ENCODE measurements at regions not wholly inside any gene's neighbourhood (a gene's known extent, or its start where the extent isn't known, plus 50 kb on each side); places are given as distances from the start of the nearest gene placed in this dataset.
A peak's percentile ranks its signal among the peaks of the same experiment; 100 is the strongest.

- Mint-ChIP-seq H3K9me3 (ENCODE audit: unreplicated experiment) (no peaks in the 10 kb centered on the region), H3K4me3 (ENCODE audit: unreplicated experiment) (no peak overlapping the region), H3K36me3 (ENCODE audit: unreplicated experiment) (no peaks in the 10 kb centered on the region), H3K4me1 (ENCODE audit: low read depth, unreplicated experiment) (peaks cover 3% of the 10 kb centered on the region), H3K27ac (ENCODE audit: unreplicated experiment) (no peak overlapping the region), H3K27me3 (ENCODE audit: unreplicated experiment) (no peaks in the 10 kb centered on the region)
- no peak for TF ChIP-seq CTCF (IDR thresholded peaks at IDR 0.05; ENCODE audit: partially characterized antibody, unreplicated experiment)
- no peak for DNase-seq
Observed at GRCh38 chr9:71557310-71557709, 211.0 kb downstream of the CEMIP2 start.

- TF ChIP-seq CTCF (IDR thresholded peaks at IDR 0.05; ENCODE audit: partially characterized antibody, unreplicated experiment), result no peak
- peaks cover 2% of the 10 kb centered on the region for H3K27me3 Mint-ChIP-seq (ENCODE audit: unreplicated experiment)
- H3K4me3 Mint-ChIP-seq (ENCODE audit: unreplicated experiment), result no peak overlapping the region
- peaks cover 6% of the 10 kb centered on the region for H3K4me1 Mint-ChIP-seq (ENCODE audit: low read depth, unreplicated experiment)
- H3K36me3 Mint-ChIP-seq (ENCODE audit: unreplicated experiment), result no peaks in the 10 kb centered on the region
- no peaks in the 10 kb centered on the region for H3K9me3 Mint-ChIP-seq (ENCODE audit: unreplicated experiment)
- DNase-seq, result peak; percentile 25
- no peak overlapping the region for H3K27ac Mint-ChIP-seq (ENCODE audit: unreplicated experiment)
Observed at GRCh38 chr9:71552480-71552879, 215.8 kb downstream of the CEMIP2 start.

- H3K27me3 Mint-ChIP-seq (ENCODE audit: unreplicated experiment), result peaks cover 2% of the 10 kb centered on the region
- H3K36me3 Mint-ChIP-seq (ENCODE audit: unreplicated experiment), result no peaks in the 10 kb centered on the region
- TF ChIP-seq CTCF (IDR thresholded peaks at IDR 0.05; ENCODE audit: partially characterized antibody, unreplicated experiment), result no peak
- no peak for DNase-seq
- H3K9me3 Mint-ChIP-seq (ENCODE audit: unreplicated experiment), result no peaks in the 10 kb centered on the region
- no peak overlapping the region for H3K4me3 Mint-ChIP-seq (ENCODE audit: unreplicated experiment)
- peaks cover 6% of the 10 kb centered on the region for H3K4me1 Mint-ChIP-seq (ENCODE audit: low read depth, unreplicated experiment)
- no peak overlapping the region for H3K27ac Mint-ChIP-seq (ENCODE audit: unreplicated experiment)
Observed at GRCh38 chr9:71549023-71549422, 219.3 kb downstream of the CEMIP2 start.

- Mint-ChIP-seq H3K9me3 (ENCODE audit: unreplicated experiment) (no peaks in the 10 kb centered on the region), H3K4me3 (ENCODE audit: unreplicated experiment) (no peak overlapping the region), H3K27me3 (ENCODE audit: unreplicated experiment) (peaks cover 1% of the 10 kb centered on the region), H3K36me3 (ENCODE audit: unreplicated experiment) (no peaks in the 10 kb centered on the region), H3K4me1 (ENCODE audit: low read depth, unreplicated experiment) (no peaks in the 10 kb centered on the region), H3K27ac (ENCODE audit: unreplicated experiment) (no peak overlapping the region)
- TF ChIP-seq CTCF (IDR thresholded peaks at IDR 0.05; ENCODE audit: partially characterized antibody, unreplicated experiment), result no peak
- DNase-seq, result no peak
Observed at GRCh38 chr9:71544464-71544863, 223.8 kb downstream of the CEMIP2 start.

- no peak for TF ChIP-seq CTCF (IDR thresholded peaks at IDR 0.05; ENCODE audit: partially characterized antibody, unreplicated experiment)
- Mint-ChIP-seq H3K4me3 (ENCODE audit: unreplicated experiment) (no peak overlapping the region), H3K27me3 (ENCODE audit: unreplicated experiment) (peaks cover 3% of the 10 kb centered on the region), H3K4me1 (ENCODE audit: low read depth, unreplicated experiment) (no peaks in the 10 kb centered on the region), H3K27ac (ENCODE audit: unreplicated experiment) (no peak overlapping the region), H3K36me3 (ENCODE audit: unreplicated experiment) (no peaks in the 10 kb centered on the region), H3K9me3 (ENCODE audit: unreplicated experiment) (no peaks in the 10 kb centered on the region)
- no peak for DNase-seq
Observed at GRCh38 chr9:71541436-71541835, 226.9 kb downstream of the CEMIP2 start.
